ENCODE measurements at regions not wholly inside any gene's neighbourhood (a gene's known extent, or its start where the extent isn't known, plus 50 kb on each side); places are given as distances from the start of the nearest gene placed in this dataset.
"Not testable (repeated sequence)": the region's sequence is repeated elsewhere in the genome, so short reads cannot be mapped to it uniquely, and the experiment has no call there.

DNA sequence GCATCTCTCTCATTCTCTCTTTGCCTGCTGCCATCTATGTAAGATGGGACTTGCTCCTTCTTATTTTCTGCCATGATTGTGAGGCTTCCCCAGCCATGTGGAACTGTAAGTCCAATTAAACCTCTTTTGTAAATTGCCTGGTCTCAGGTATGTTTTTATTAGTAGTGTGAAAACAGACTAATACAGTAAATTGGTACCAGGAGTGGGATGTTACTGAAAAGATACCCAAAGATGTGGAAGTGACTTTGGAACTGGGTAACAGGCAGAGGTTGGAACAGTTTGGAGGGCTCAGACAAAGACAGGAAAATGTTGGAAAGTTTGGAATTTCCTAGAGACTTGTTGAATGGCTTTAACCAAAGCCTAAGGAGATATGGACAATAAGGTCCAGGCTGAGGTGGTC lies 503.1 kb upstream of the SOX9 start:
- not testable (repeated sequence) for DNase-seq

DNA sequence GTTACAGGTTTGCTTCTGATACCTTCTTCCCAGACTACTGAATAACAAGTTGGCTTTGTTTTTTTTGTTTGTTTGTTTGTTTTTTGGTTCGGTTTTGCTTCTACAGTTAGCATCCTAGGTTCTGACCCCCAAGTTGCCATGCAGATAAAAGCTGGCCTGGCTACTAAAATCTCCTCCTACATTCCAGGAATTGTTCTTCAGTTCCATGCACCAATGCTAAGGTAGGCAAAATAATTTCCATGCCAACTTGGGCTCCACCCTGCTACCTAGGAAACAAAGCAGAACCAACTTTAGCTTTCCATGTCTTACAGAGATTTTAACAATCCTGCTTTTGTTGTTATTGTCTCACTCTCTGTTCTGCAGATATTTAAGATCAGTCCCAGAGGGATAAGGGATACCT lies 495.5 kb upstream of the SOX9 start:
- no peak for DNase-seq

DNA sequence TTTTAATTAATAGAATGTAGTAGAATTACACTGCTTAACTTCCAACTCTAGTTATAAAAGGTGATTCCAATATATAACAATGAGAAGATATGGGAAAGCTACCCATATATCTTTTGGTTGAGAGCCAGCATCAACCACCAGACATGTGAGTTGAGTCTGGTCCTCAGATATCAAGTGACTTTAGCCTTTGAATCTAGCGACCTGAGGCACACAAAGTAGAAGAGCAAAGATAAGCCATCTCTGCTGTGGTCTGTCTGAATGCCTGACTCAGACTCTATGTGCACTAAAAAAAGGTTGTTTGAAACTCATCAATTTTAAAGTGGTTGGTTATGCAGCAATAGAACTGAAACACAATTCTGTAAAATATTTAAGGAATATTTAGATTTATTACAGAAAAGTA lies 492.5 kb upstream of the SOX9 start:
- no peak for DNase-seq

DNA sequence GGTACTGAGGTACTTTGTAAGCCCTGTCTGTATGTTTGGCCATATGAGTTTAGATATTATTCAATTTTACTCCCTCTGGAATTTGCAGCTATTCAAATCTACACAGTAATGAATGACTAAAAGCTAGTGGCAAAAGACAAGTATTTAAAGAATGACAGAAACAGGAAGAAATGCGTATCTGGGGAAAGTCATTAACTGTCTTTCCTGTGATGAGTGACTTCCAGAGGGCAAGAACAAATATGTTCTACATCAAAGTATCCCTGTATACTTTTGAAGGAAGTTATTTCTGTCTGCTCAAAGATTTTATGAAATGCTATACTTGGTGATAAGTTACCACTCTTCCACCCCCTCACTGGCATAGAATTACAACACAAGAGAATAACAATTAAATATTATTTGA lies 489.3 kb upstream of the SOX9 start:
- no peak for DNase-seq

DNA sequence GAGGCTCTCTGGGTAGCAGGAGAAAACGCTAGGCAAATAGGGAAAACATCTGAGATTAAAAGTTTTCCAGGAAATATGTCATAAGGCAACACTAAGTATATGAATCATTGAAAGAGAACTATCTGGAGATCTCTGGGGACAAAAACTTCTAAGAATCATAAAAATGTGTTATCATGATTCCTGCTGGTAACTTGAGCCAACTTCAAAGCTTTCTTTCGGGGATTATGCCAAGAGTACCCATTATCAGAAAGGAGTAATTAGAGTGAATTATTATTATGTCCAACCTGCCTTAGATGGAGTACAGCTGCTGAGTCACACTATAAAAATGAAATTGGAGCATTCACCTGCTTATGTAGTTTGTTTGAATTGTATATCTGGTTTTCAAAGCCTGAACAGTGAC lies 488.5 kb upstream of the SOX9 start:
- DNase-seq = no peak

DNA sequence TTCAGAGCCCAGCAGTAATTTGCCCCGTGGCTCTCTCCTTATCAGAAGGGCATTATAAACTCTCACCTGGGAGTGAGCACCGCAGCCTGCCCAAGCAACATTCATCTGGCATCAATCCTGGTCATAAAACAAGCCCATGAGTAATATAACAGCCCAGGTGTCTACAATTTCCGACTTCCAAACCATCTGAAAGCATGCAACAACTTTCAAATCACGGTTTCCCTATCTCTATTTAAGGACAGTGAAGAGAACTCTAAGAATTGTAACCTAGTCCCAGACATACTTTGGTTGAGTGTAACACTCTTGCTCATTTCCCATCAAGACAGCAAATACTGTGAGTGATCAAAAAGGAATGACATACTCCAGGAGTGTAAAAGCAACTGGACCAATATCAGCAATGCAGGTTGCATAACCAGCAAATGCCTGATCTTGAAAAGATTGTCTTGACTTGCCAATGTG lies 487.4 kb upstream of the SOX9 start:
- DNase-seq = no peak

DNA sequence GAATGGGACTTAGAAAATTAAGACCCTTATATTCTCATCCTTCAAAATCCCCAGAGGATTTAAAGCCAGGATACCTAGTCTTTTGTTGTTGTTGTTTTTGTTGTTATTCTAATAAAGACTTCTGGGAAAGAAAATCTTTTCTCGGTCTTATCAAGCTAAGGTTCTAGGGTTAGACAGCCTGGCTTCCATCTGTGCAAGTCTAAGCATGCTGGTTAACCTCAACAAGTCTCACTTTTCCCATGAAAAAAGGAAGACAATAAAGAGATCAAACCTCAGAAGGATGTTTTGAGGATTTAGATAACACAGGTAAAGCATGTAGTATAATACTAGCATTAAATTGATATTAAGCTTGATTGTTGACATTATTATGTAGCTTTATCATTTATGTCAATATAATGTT lies 486.4 kb upstream of the SOX9 start:
- no peak for DNase-seq

DNA sequence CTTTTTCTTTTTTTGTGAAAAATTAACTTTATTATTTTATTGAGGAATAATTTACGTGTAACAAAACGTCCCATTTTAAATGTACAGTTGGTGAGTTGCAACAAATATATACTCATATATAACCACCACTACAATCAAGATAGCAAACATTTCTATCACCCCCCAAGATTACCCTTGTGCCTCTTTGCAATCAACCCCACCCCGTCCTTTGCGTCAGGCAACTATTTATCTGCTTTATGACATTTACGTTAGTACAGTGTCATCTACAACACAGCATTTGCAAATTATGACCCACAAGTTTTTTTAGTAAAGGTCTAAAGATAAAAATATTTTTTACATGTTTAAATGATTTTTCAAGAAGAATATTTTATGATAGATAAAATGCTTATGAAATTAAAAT lies 485.6 kb upstream of the SOX9 start:
- no peak for DNase-seq

DNA sequence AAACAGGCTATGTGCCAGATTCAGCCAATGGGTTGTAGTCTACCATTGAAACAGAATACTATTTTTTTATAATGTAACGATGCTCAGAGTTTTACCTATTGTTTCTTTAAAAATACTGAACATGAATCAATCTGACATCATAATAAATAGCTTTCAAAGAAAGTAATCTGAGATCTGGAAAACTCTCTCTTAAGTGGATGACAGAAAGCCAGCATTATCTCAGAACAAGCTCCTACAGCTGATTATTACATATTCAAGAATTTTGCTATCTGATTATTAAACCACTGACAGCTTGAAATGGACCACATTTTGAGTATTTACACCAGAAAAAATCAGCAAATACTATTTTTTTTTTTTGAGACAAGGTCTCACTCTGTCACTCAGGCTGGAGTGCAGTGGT lies 484.2 kb upstream of the SOX9 start:
- DNase-seq = no peak

DNA sequence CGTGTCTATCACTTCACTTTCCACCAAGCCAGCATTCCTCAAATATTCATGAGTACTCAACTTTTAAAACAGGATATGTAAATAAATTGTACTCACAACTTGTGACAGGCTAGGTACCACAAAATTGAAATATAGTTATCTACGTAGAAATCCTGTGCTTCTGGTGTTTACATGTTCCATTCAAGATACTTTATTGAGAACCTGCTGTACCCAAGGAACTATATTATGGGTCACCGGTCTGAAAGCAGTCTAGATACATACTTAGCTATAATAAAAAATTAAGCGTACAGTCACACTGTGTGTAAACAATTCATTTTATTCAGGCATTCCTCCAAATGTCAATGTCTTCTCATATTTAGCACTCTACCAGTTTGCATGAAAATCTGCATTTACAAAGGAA lies 482.2 kb upstream of the SOX9 start:
- no peak for DNase-seq

DNA sequence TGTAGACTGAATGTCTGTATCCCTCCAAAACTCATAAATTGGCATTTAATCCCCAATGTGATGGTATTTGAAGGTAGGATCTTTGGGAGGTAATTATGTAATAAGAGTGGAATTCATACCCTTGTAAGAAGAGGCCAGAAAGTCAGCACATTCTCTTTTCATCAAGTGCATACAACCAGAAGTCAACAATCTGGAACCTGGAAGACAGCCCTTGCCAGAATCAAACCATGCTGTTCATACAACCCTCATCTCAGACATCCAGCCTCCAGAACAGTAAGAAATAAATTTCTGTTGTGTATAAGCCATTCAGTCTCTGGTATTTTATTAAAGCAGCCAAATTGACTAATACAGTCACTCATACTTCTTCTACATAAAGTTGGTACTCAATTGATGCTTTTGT lies 481.0 kb upstream of the SOX9 start:
- no peak for DNase-seq

DNA sequence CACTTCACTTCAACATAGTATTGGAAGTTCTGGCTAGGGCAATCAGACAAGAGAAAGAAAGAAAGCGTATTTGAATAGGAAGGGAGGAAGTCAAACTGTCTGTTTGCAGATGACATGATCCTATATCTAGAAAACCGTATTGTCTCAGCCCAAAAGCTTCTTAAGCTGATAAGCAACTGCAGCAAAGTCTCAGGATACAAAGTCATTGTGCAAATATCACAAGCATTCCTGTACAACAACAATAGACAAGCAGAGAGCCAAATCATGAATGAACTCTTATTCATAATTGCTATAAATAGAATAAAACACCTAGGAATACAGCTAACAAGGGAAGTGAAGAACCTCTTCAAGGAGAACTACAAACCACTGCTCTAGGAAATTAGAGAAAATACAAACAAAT lies 473.9 kb upstream of the SOX9 start:
- DNase-seq = not testable (repeated sequence)

DNA sequence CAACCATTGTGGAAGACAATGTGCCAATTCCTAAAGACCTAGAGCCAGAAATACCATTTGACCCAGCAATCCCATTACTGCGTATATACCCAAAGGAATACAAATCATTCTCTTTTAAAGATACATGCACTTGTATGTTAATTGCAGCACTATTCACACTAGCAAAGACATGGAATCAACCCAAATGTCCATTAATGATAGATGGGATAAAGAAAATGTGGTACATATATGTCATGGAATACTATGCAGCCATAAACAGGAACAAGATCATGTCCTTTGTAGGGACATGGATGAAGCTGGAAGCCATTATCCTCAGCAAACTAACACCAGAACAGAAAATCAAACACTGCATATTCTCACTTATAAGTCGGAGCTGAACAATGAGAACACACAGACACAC lies 472.5 kb upstream of the SOX9 start:
- not testable (repeated sequence) for DNase-seq

DNA sequence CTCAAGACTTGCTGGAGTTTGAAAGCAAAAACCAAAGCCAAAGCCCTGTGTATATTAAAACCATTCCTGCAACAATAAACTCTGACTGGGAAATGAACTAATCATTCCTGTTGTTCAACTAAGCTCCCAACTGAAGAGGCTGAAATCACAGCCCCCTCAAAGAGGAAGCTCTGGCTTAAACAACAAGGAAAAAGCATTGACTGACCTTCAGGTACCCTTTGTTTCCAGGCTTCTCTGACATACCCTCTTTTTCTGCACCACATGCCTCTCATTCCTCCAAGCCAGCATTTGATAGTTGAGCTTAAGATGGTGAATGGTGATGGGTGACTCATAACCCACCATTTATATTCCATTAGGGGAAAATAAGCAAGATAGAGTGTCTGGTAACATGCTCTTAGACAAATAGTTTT lies 470.9 kb upstream of the SOX9 start:
- DNase-seq = no peak

DNA sequence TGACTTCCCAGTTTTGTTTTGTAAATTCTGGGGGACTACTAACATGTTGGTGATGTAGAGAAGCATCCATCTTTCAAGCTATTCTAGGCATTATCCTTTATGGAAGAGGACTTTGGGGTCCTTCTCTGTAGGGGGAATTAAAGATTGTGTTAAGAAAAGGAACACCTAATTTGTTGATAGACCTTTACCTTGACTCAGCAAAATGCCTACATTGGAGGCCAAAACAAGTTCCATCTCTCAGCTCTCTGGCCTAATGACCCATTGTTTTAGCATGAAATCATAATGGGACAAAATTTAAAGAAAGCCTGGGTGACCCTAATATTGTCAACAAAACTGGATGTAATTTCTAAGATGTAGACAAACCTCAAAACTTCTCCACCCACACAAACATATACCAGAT lies 465.3 kb upstream of the SOX9 start:
- no peak for DNase-seq

DNA sequence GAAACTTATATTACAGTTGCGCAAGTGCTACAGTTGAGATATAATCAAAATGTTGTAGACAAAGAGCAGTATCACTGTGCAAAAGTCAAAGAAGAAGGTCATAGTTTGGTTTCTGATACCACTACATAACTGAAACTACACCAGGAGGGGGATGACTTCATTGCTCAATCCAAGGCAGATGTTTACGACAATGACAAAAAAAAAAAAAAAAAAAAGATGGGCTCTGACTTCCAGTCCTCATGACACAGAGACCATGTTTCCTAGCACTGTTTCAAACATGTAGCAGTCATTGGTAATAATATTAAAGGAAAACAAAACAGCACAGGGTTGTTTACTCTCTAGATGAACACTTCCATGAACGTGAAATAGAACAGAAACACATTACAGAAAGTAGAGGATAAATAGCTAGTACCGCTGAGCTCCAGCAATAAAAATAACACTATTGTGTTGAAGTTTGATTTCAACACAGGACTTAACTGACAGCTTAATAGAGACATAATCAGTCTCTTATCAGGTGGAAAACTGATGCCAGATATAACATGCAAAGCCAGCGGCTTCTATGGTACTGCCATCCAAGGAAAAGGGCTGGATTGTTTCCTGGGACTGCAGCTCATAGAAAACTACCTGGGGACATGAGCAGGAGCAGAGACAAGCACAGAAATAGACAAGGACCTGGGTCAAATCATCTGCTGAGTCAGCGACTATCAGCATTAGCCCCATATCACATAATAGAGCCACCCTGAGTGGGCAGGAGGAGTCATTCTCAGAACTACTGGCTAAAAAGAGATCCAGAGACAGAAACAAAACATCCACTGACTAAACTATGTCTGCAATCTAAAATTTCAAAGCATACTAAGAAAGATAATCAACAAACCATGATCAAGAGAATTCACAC lies 463.6 kb upstream of the SOX9 start:
- DNase-seq = peak; percentile 1

DNA sequence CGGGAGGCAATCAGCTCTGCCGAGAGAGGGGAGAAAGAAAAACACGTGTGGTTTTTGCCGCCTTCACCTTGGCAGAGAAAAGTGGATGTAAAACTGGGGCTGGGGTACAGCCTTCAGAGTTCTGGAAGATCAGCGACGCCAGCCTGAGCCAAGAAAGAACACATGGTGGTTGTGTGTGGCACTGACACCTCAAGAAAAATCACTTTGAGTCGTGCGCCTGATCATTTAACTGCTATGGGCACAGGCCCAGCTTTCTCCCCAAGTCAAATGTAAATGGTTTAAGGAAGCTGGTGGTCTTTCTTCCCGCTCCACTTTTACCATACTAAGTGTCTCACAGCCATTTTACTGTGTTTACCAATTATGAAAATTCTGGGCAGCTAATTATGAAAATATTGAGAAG lies 461.8 kb upstream of the SOX9 start:
- DNase-seq = no peak

DNA sequence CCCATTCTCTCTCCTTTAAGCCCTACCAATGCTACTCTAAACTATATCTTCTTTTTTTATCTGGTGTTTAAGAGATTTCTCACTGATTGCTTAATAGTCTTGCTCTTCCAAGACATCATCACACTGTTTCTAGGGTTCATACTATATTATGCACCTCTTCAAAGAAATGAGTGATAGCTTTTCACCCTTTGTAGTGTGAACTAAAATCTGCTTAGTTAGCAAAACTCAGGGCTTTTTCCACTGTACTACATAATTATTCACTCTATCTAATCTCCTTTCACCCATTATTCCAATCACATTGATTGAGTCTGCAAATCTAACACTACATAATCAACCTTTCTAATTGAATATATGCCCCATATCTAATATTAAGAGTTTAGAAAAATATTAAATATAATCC lies 456.0 kb upstream of the SOX9 start:
- no peak for DNase-seq

DNA sequence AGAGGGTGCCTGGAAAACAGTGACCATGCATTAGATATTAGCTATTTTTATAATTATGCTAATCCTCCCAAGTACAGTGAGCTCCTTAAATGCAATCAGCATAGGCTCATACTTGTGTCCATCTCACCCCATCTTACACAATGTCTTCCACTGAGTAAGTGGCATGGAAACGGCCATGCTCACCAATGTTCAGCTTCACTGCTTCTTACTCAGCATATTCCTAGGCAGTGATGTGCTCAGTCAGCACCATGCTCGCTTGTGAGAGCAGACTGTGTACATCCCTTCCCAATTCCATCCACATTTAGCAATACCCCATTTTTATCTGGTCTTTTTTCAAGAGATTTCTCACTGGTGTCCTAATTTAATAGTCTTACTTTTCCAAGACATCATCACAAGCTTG lies 454.8 kb upstream of the SOX9 start:
- DNase-seq = no peak

DNA sequence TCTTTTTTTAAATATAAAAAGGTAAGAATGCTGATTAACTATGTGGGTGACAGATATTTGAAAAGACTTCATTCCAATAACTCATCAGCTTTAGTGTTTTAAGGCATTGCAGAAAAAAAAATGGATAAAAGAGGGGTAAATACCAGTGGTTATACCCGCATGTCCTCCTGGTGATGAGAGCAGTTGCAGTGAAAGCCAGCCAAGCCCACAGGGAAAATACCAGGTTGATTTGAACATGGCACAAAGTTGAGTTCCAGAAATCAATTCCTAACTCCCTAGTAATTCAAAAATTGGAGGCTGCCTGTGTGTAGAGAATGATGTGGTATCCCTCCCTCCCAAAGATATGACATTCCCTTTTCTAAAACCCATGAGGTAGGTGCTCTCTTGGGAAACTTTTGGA lies 453.2 kb upstream of the SOX9 start:
- no peak for DNase-seq

DNA sequence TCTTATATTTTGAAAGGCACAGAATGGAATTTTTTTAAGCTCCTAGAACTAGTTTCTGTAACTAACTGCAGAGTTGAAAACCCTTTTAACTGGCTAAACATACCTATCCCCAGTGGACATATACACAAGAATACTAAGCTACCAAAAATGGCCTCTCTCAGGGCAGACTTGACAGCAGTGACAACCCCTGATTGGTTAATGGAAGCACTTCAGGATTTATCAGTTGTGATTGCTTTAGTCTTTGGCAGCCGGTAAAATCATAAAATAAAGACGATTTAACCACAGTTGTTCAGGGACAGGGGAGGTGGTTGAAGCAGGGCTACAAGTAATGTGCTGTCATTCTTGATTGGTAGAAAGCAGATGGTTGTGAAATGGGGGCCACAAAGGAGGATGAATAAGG lies 452.0 kb upstream of the SOX9 start:
- DNase-seq = no peak

DNA sequence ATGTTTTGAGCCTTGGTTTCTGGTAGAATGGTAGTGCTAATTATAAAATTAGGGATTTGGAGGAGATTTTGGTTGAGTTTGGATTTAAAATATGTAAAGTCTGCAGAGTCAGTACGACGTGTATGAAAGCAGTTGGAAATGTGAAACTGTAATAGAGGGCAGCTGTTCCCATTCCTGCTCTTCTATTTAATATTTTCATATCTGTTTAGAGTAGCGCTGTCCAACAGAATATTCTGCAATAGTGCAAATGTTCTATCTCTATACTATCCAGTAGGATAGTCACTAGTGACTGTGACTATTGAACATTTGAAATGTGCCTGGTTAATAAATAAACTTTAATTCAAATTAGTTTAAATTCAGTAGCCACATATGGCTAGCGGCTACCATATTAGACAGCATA lies 443.4 kb upstream of the SOX9 start:
- DNase-seq = no peak

DNA sequence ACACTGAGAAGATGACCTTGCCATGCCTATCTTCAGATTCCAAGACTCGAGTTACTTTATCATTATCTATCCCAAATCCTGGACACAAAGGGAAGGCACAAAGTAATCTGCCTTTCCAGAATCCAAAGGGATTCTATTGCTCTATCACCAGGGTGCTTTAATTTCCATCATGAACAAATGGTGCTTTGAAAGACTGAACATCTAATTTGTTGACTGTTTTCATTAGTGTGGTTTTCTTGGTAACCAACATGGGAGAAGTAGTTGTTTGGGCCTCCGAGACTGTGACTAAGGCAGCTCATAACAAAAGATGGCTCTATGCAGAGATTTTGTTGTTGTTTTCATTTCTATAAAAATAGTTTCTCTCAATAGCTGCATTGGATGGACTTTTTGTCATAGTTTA lies 441.0 kb upstream of the SOX9 start:
- DNase-seq = no peak

DNA sequence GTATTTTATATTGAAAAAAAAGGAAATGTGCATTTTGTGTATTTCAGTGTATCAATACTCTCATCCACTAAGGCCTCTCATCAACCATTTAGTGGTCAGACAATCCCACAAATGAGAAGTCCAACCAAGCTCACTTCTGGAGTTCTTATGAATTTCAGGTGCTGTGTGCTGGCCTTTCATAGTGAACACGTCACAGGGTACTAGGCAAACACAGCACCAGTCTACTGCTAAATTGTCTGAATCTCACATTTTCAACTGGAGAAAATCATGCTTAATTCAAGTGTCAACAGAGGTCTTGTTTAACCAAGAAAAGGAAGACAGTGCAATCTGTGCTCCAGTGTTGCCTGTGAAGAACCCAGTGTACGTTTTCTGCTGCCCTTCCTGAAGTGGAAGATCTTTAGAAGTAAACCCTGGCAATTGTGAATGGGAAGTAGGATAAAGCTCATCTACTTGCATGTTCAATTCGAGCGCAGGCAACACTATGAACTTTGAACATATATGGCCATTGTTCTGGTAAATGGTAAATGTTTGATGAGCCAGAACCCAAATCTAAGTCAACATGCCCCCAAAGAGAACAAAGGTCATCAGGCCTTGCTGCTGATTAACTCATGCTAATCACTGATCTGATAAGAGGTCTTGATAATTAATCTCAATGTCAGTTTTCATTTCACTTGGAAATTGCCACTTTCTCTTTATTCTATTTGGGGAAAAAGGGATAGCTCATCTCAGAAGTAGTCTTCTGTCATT lies 439.2 kb upstream of the SOX9 start:
- no peak for DNase-seq

DNA sequence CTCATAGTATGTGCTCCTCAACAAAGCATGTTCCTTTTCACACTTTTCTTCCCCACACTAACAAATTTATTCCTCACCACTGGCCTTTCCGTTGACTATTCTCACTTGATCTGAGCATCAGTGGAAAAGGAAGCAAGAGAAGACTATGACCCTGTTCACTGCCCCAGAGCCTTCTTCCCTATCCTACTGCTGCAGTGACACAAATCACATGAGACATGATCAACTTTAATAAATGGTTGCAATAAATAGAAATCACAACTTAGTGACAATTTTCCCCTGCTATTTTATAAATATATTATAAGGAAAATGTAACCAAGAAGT lies 438.7 kb upstream of the SOX9 start:
- DNase-seq = no peak

Data from hematopoietic multipotent progenitor cell treated with erythropoietin and hydrocortisone succinate and interleukin-3 and kit ligand, for 6 days (in vitro differentiated cells).